ENCODE measurements at regions not wholly inside any gene's neighbourhood (a gene's known extent, or its start where the extent isn't known, plus 50 kb on each side); places are given as distances from the start of the nearest gene placed in this dataset.

DNA sequence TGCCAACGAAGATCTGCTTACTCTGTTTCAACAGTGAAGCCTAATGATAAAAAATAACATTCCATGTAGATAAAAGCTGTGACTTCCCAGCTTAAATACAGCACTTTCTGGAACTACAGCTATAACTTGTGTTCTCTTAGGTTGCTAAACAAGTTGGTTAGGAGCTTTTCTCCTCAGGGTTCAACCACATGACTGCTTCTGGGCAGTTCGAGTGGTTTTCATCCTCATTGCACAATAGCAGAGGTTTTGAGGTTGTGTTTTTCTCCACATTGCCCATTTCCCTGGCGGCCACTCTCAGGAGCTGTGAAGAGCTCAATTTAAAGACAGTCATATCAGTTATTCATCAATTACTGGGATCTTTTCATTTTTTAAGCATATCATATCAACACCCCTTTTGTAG lies 102.2 kb upstream of the CYP1B1 start:
- TF ChIP-seq EZH2phosphoT487 (IDR thresholded peaks at IDR 0.05; ENCODE audit: low read depth, severe bottlenecking, unreplicated experiment) (no peak), EZH2 (IDR thresholded peaks at IDR 0.05; ENCODE audit: borderline replicate concordance) (no peak)
- TF ChIP-seq, protein P1, sequence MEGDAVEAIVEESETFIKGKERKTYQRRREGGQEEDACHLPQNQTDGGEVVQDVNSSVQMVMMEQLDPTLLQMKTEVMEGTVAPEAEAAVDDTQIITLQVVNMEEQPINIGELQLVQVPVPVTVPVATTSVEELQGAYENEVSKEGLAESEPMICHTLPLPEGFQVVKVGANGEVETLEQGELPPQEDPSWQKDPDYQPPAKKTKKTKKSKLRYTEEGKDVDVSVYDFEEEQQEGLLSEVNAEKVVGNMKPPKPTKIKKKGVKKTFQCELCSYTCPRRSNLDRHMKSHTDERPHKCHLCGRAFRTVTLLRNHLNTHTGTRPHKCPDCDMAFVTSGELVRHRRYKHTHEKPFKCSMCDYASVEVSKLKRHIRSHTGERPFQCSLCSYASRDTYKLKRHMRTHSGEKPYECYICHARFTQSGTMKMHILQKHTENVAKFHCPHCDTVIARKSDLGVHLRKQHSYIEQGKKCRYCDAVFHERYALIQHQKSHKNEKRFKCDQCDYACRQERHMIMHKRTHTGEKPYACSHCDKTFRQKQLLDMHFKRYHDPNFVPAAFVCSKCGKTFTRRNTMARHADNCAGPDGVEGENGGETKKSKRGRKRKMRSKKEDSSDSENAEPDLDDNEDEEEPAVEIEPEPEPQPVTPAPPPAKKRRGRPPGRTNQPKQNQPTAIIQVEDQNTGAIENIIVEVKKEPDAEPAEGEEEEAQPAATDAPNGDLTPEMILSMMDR (IDR thresholded peaks at IDR 0.05; ENCODE audit: poor library complexity), result no peak
- Histone ChIP-seq H3K4me3 (no peak overlapping the region), H3K27ac (peak overlapping the region; percentile 78), H3K27me3 (no peaks in the 10 kb centered on the region), H3K4me2 (no peak overlapping the region), H3K9me2 (replicated peaks; ENCODE audit: insufficient read depth) (no peaks in the 10 kb centered on the region), H2AFZ (no peak overlapping the region), H4K20me1 (ENCODE audit: insufficient read depth, poor library complexity, severe bottlenecking) (no peaks in the 10 kb centered on the region), H3K4me1 (ENCODE audit: insufficient read depth) (peaks cover 9% of the 10 kb centered on the region), H3K9me3 (ENCODE audit: low read depth) (no peaks in the 10 kb centered on the region), H3K79me2 (no peaks in the 10 kb centered on the region), H3K36me3 (replicated peaks; ENCODE audit: insufficient read depth, low read depth) (no peaks in the 10 kb centered on the region)
- WGBS (ENCODE audit: low lambda C conversion rate, missing lambda C conversion rate), result 75% methylated on average over 3 of the region's 3 CpGs
- peak; percentile 37 for DNase-seq (ENCODE audit: low spot score)

DNA sequence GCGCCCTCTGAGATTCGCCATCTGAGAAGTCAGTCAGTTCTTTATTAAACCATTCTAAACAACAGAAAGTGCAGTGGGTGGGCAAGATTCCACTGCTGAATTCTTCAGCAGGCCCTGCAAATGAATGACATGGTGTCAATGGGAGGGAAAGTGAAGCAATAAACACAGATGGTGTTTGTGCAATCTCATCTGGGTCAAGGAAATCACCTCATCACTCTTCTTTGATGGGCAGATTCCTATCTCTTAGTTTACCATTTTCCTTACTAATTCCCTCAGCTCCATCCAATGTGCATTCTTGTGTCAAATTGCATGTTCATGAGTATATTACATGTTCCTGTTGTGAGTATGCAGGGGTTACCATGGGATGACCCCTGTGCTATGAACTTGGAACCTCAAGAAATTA lies 100.7 kb upstream of the CYP1B1 start:
- TF ChIP-seq, protein P1 (IDR thresholded peaks at IDR 0.05; ENCODE audit: poor library complexity), result no peak
- TF ChIP-seq EZH2 (IDR thresholded peaks at IDR 0.05; ENCODE audit: borderline replicate concordance), result no peak
- TF ChIP-seq EZH2phosphoT487 (IDR thresholded peaks at IDR 0.05; ENCODE audit: low read depth, severe bottlenecking, unreplicated experiment), result no peak
- 89% methylated on average over 2 of the region's 2 CpGs for WGBS (ENCODE audit: low lambda C conversion rate, missing lambda C conversion rate)
- Histone ChIP-seq H3K4me1 (ENCODE audit: insufficient read depth) (peaks cover 9% of the 10 kb centered on the region), H3K79me2 (no peaks in the 10 kb centered on the region), H3K9me2 (replicated peaks; ENCODE audit: insufficient read depth) (no peaks in the 10 kb centered on the region), H3K36me3 (replicated peaks; ENCODE audit: insufficient read depth, low read depth) (no peaks in the 10 kb centered on the region), H3K4me2 (no peak overlapping the region), H3K27me3 (no peaks in the 10 kb centered on the region), H4K20me1 (ENCODE audit: insufficient read depth, poor library complexity, severe bottlenecking) (no peaks in the 10 kb centered on the region), H3K27ac (no peak overlapping the region), H3K9me3 (ENCODE audit: low read depth) (no peaks in the 10 kb centered on the region), H3K4me3 (no peak overlapping the region), H2AFZ (no peak overlapping the region)
- DNase-seq (ENCODE audit: low spot score), result no peak

DNA sequence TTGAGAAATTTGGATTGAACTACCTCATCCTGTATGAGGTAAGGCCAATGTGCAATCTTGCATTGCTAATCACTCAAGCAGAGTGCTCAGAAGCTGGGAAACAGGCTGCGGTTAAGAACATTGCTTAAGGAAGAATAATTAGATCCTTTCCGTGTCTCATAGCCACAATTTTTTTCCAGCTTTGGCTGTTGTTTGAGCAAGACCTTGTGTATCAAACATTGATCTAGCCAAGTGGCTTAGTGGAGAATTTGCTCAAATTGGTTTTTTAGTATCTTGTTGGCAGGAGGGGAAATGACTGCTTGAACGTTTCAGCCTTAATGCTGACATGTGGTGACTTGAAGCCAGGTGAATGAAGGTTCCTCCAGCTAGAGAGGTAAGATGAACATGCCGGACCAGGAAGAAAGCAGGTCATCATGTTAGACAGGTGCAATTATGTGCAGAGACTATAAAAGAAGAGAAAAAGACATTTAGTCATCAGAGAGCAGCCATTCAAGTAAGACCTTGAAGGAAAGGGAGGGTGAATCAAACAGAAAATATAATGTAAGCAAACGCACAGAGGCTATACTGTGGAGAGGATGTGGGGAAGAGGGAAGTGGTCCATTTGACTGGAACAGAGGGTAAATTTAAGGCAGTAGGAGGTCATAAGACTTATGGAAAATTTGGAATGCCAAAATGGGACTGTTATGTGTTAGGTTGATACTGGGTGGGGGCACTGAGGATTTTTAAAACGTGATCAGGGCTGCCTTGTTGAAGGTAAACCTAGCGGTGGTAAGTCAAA lies 98.9 kb upstream of the CYP1B1 start:
- no peaks in the 10 kb centered on the region for H3K9me2 ChIP-seq (replicated peaks; ENCODE audit: insufficient read depth)
- H3K4me2 ChIP-seq, result no peak overlapping the region
- no peaks in the 10 kb centered on the region for H3K36me3 ChIP-seq (replicated peaks; ENCODE audit: insufficient read depth, low read depth)
- WGBS (ENCODE audit: low lambda C conversion rate, missing lambda C conversion rate), result 78% methylated on average over 7 of the region's 7 CpGs
- no peak overlapping the region for H3K27ac ChIP-seq
- H3K4me1 ChIP-seq (ENCODE audit: insufficient read depth), result peaks cover 9% of the 10 kb centered on the region
- H2AFZ ChIP-seq, result no peak overlapping the region
- H3K27me3 ChIP-seq, result no peaks in the 10 kb centered on the region
- TF ChIP-seq, protein P1 (IDR thresholded peaks at IDR 0.05; ENCODE audit: poor library complexity), result no peak
- TF ChIP-seq EZH2 (IDR thresholded peaks at IDR 0.05; ENCODE audit: borderline replicate concordance) (no peak), EZH2phosphoT487 (IDR thresholded peaks at IDR 0.05; ENCODE audit: low read depth, severe bottlenecking, unreplicated experiment) (no peak)
- H3K79me2 ChIP-seq, result no peaks in the 10 kb centered on the region
- H3K4me3 ChIP-seq, result no peak overlapping the region
- H3K9me3 ChIP-seq (ENCODE audit: low read depth), result no peaks in the 10 kb centered on the region
- no peaks in the 10 kb centered on the region for H4K20me1 ChIP-seq (ENCODE audit: insufficient read depth, poor library complexity, severe bottlenecking)
- peak; percentile 40 for DNase-seq (ENCODE audit: low spot score)
